Gastrocnemius medialis (tissue), 4 donors: ENCODE measurements at regions not wholly inside any gene's neighbourhood (a gene's known extent, or its start where the extent isn't known, plus 50 kb on each side); places are given as distances from the start of the nearest gene placed in this dataset.

Experiments
- POLR2A ChIP-seq, 2 donors: fragments of 450-650 bp; IDR thresholded peaks; one replicate each; pipeline ENCODE4 v1.6.1; 2017; ENCODE audit warnings: antibody characterized with exemption in 2 of 2, mild to moderate bottlenecking in 2 of 2, moderate library complexity in 2 of 2
- TF ChIP-seq, protein P1 (sequence below), 5 experiments: fragments of 450-650 bp in 3 of 5; fragments of 200-600 bp in 2 of 5; sonication (generic) in 2 of 5; IDR thresholded peaks in 4 of 5; conservative IDR thresholded peaks in 1 of 5; 1 replicate in 4 of 5; 2 replicates in 1 of 5; pipeline ENCODE4 v1.5.1; 2016 to 2019; ENCODE audit warnings: antibody characterized with exemption in 5 of 5, mild to moderate bottlenecking in 3 of 5, moderate library complexity in 3 of 5

DNA sequence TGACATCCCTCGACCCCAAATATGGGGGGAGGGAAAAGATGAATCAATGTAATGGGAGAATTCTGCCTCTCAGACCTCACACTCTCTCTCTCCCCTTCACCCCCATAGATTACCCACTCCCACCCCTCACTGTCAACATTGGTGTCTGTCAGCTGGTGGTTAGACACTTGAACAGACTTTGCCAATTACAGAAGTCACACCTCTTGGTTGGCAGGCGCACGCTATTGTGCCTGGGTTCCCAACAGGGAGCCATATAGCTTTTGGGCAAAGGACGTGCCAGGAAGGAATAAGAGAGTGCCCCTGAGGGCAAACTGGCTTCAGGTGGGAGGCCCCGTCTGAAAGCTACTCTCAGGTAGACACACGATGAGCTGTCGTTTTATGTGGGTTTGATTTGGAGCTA is 54.1 kb upstream of the FYN start:
- TF ChIP-seq, protein P1, sequence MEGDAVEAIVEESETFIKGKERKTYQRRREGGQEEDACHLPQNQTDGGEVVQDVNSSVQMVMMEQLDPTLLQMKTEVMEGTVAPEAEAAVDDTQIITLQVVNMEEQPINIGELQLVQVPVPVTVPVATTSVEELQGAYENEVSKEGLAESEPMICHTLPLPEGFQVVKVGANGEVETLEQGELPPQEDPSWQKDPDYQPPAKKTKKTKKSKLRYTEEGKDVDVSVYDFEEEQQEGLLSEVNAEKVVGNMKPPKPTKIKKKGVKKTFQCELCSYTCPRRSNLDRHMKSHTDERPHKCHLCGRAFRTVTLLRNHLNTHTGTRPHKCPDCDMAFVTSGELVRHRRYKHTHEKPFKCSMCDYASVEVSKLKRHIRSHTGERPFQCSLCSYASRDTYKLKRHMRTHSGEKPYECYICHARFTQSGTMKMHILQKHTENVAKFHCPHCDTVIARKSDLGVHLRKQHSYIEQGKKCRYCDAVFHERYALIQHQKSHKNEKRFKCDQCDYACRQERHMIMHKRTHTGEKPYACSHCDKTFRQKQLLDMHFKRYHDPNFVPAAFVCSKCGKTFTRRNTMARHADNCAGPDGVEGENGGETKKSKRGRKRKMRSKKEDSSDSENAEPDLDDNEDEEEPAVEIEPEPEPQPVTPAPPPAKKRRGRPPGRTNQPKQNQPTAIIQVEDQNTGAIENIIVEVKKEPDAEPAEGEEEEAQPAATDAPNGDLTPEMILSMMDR (IDR thresholded peaks at IDR 0.05 in 4 of 5, conservative IDR thresholded peaks at IDR 0.05 in 1 of 5), result no peak
- TF ChIP-seq POLR2A (IDR thresholded peaks at IDR 0.05), result no peak
